HepG2 (cell line): ENCODE measurements at regions not wholly inside any gene's neighbourhood (a gene's known extent, or its start where the extent isn't known, plus 50 kb on each side); places are given as distances from the start of the nearest gene placed in this dataset.

Source experiments
- ATAC-seq: fragments of 200-7000 bp; cut with Tn5 transposase; 3 replicates; pipeline ENCODE4 v1.9.1; 2020; ENCODE audit warnings: mild to moderate bottlenecking, moderate library complexity
- BruUV-seq: library from RNA; stranded (reverse); fragments of 400-500 nt; replicated peaks from 2 replicates; lab custom pipeline; 2021; lab: Mats Ljungman, UMichigan
- CTCF ChIA-PET: fragments of 300-600 bp; formaldehyde crosslinking; extraction: SDS; loops from one replicate; lab custom pipeline; 2021; ENCODE audit warnings: low total read pairs, inconsistent platforms, low intra/inter-chr PET ratio; lab: Yijun Ruan, JAX
- POLR2A ChIA-PET: fragments of 350-600 bp; sonication (Branson Sonifier 250); formaldehyde crosslinking; loops from one replicate; lab custom pipeline; 2020; ENCODE audit warnings: antibody characterized with exemption, inconsistent platforms; lab: Yijun Ruan, JAX
- DNase-seq: peaks from one replicate; pipeline ENCODE4 v3.0.0-alpha.2; 2015; ENCODE audit warnings: low spot score
- FAIRE-seq: peaks from 3 replicates; lab custom pipeline; 2011; peaks lifted over from hg19 to GRCh38; lab: Jason Lieb, UNC
- H2AFZ ChIP-seq: one replicate; pipeline ENCODE4 v1.6.1; 2011; ENCODE audit warnings: low read length, inconsistent platforms
- H3K27ac ChIP-seq: fragments of 300-600 bp; 3 replicates; pipeline ENCODE4 v1.8.0; 2011; ENCODE audit warnings: mixed run types, mild to moderate bottlenecking, mixed read lengths, low read length, inconsistent platforms; ENCODE audit not compliant: insufficient read depth; ENCODE audit errors: extremely low read length
- H3K27me3 ChIP-seq, 2 experiments: fragments of 200-600 bp in 1 of 2; 2 replicates in 1 of 2; 3 replicates in 1 of 2; pipeline versions ENCODE4 v1.6.0 to v1.8.0; 2011; ENCODE audit warnings: low read length in 2 of 2, mild to moderate bottlenecking in 2 of 2, moderate library complexity in 2 of 2, inconsistent platforms in 1 of 2; ENCODE audit not compliant: insufficient read depth in 2 of 2, control insufficient read depth in 1 of 2
- H3K36me3 ChIP-seq, 2 experiments: fragments of 200-600 bp in 1 of 2; replicated peaks in 1 of 2; 2 replicates in 1 of 2; 3 replicates in 1 of 2; pipeline versions ENCODE4 v1.5.1 to v1.8.0; 2011; ENCODE audit warnings: low read length in 2 of 2, inconsistent platforms in 1 of 2; ENCODE audit not compliant: insufficient read depth in 2 of 2, control insufficient read depth in 1 of 2
- H3K4me1 ChIP-seq: 2 replicates; pipeline ENCODE4 v1.5.1; 2012; ENCODE audit warnings: low read length, inconsistent platforms; ENCODE audit not compliant: insufficient read depth
- H3K4me2 ChIP-seq: 2 replicates; pipeline ENCODE4 v1.6.0; 2011; ENCODE audit warnings: low read depth, low read length, inconsistent platforms
- H3K4me3 ChIP-seq, 3 experiments: fragments of 200-600 bp in 1 of 3; sonication (generic), shearing (Covaris generic) in 1 of 3; replicated peaks in 1 of 3; 2 replicates each; pipeline ENCODE4 v1.5.1; 2011 to 2016; ENCODE audit warnings: low read length in 3 of 3, inconsistent platforms in 2 of 3, low read depth in 2 of 3, mild to moderate bottlenecking in 2 of 3, control low read depth in 1 of 3, mixed read lengths in 1 of 3; ENCODE audit not compliant: insufficient read depth in 1 of 3
- H3K79me2 ChIP-seq: one replicate; pipeline ENCODE4 v1.6.1; 2011; ENCODE audit warnings: low read length, inconsistent platforms; ENCODE audit not compliant: insufficient read depth
- H3K9ac ChIP-seq: 2 replicates; pipeline ENCODE4 v1.6.0; 2011; ENCODE audit warnings: mild to moderate bottlenecking, low read depth, low read length, inconsistent platforms; ENCODE audit not compliant: insufficient read depth
- H3K9me3 ChIP-seq: 2 replicates; pipeline ENCODE4 v1.5.1; 2012; ENCODE audit warnings: mild to moderate bottlenecking, low read length
- H4K20me1 ChIP-seq: 2 replicates; pipeline ENCODE4 v1.6.0; 2011; ENCODE audit warnings: inconsistent platforms, mild to moderate bottlenecking, low read length, moderate library complexity; ENCODE audit not compliant: insufficient read depth
- ADNP ChIP-seq: sonication (generic); formaldehyde crosslinking; IDR thresholded peaks from 2 replicates; pipeline ENCODE4 v1.4.0; 2020; ENCODE audit warnings: missing genetic modification reagents
- FOXK2 ChIP-seq: fragments of 450-650 bp; IDR thresholded peaks from 2 replicates; pipeline ENCODE4 v1.6.1; 2016
- MAF1 ChIP-seq: sonication (generic); formaldehyde crosslinking; IDR thresholded peaks from 2 replicates; pipeline ENCODE4 v1.5.0; 2020; ENCODE audit warnings: missing genetic modification reagents, borderline replicate concordance
- MEIS2 ChIP-seq: sonication (generic); formaldehyde crosslinking; IDR thresholded peaks from 2 replicates; pipeline ENCODE4 v1.9.0; 2021; ENCODE audit warnings: mild to moderate bottlenecking, missing genetic modification reagents
- SAP130 ChIP-seq: IDR thresholded peaks from 2 replicates; pipeline ENCODE4 v1.6.1; 2016; ENCODE audit warnings: low read depth
- SMAD1 ChIP-seq: sonication (generic); formaldehyde crosslinking; IDR thresholded peaks from 2 replicates; pipeline ENCODE4 v1.4.0; 2020; ENCODE audit warnings: missing genetic modification reagents, low read depth, mild to moderate bottlenecking, borderline replicate concordance
- SNAPC2 ChIP-seq: sonication (generic); formaldehyde crosslinking; IDR thresholded peaks from 2 replicates; pipeline ENCODE4 v1.8.1; 2022; ENCODE audit warnings: mild to moderate bottlenecking, missing genetic modification reagents
- SPEN ChIP-seq: sonication (generic); formaldehyde crosslinking; IDR thresholded peaks from 2 replicates; pipeline ENCODE4 v1.5.1; 2020; ENCODE audit warnings: low read depth, mild to moderate bottlenecking, missing genetic modification reagents
- ZFP36L1 ChIP-seq: sonication (generic); formaldehyde crosslinking; IDR thresholded peaks from 2 replicates; pipeline ENCODE4 v1.8.0; 2022; ENCODE audit warnings: mild to moderate bottlenecking, missing genetic modification reagents, moderate library complexity
- ZNF17 ChIP-seq: sonication (generic); formaldehyde crosslinking; IDR thresholded peaks from 2 replicates; pipeline ENCODE4 v1.5.0; 2020; ENCODE audit warnings: mild to moderate bottlenecking, missing genetic modification reagents
- ZNF615 ChIP-seq: sonication (generic); formaldehyde crosslinking; IDR thresholded peaks from 2 replicates; pipeline ENCODE4 v1.5.0; 2020; ENCODE audit warnings: mild to moderate bottlenecking, missing genetic modification reagents, borderline replicate concordance
- ZNF75D ChIP-seq: sonication (generic); formaldehyde crosslinking; IDR thresholded peaks from 2 replicates; pipeline ENCODE4 v1.8.1; 2023; ENCODE audit warnings: missing genetic modification reagents, mild to moderate bottlenecking, borderline replicate concordance
- WGBS: methylation state at CpG from one replicate; pipeline ENCODE4 v1.1.6; 2017; ENCODE audit warnings: low lambda C conversion rate; 5-methylcytosine and 5-hydroxymethylcytosine counted together
- in situ Hi-C: cut with HindIII; loops from 2 replicates; pipeline ENCODE4 v1.10.0; 2017; ENCODE audit warnings: low pct_unique_long_range_greater_than_20kb; ENCODE audit not compliant: extremely low pct_ligation_motif_present
- intact Hi-C: fragments of 100-400 bp; cut with micrococcal nuclease; formaldehyde crosslinking; loops from one replicate; pipeline ENCODE4 v1.10.0; 2022; ENCODE audit not compliant: unreplicated experiment
- TF ChIP-seq, protein P1 (sequence below): IDR thresholded peaks from 2 replicates; pipeline ENCODE4 v1.6.1; 2016; ENCODE audit warnings: missing biosample characterization, missing genetic modification reagents, low read depth
- TF ChIP-seq, protein P2 (sequence below): sonication (generic); formaldehyde crosslinking; IDR thresholded peaks from 2 replicates; pipeline ENCODE4 v1.5.0; 2020; ENCODE audit warnings: missing genetic modification reagents, mild to moderate bottlenecking, borderline replicate concordance
- TF ChIP-seq, protein P3 (sequence below): sonication (generic); formaldehyde crosslinking; IDR thresholded peaks from 2 replicates; pipeline ENCODE4 v1.5.0; 2020; ENCODE audit warnings: mild to moderate bottlenecking, missing genetic modification reagents
- TF ChIP-seq, protein P4 (sequence below): sonication (generic); formaldehyde crosslinking; IDR thresholded peaks from 2 replicates; pipeline ENCODE4 v1.5.1; 2020; ENCODE audit warnings: mild to moderate bottlenecking, missing genetic modification reagents

- in situ Hi-C loops, result no loop called here
- no peak for ATAC-seq
- no peak for FAIRE-seq
- no peaks in the 10 kb centered on the region for H3K27me3 ChIP-seq
- POLR2A ChIA-PET, result no interaction called here
- no peak for DNase-seq
- WGBS, result 0% methylated on average over 2 of the region's 2 CpGs
- H3K79me2 ChIP-seq, result no peaks in the 10 kb centered on the region
- no peak overlapping the region for H3K27ac ChIP-seq
- H2AFZ ChIP-seq, result no peak overlapping the region
- no peak overlapping the region for H3K4me3 ChIP-seq
- TF ChIP-seq ZFP36L1 (CRISPR knock-in tag), result no peak
- TF ChIP-seq, protein P1, sequence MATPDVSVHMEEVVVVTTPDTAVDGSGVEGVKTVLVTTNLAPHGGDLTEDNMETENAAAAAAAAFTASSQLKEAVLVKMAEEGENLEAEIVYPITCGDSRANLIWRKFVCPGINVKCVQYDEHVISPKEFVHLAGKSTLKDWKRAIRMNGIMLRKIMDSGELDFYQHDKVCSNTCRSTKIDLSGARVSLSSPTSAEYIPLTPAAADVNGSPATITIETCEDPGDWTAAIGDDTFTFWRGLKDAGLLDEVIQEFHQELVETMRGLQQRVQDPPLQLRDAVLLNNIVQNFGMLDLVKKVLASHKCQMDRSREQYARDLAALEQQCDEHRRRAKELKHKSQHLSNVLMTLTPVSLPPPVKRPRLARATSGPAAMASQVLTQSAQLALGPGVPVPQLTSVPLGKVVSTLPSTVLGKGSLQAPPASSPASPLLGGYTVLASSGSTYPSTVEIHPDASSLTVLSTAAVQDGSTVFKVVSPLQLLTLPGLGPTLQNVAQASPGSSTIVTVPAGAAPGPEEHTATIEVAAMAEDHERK (CRISPR knock-in tag), result no peak
- no peak for TF ChIP-seq SNAPC2 (CRISPR knock-in tag)
- TF ChIP-seq, protein P2, sequence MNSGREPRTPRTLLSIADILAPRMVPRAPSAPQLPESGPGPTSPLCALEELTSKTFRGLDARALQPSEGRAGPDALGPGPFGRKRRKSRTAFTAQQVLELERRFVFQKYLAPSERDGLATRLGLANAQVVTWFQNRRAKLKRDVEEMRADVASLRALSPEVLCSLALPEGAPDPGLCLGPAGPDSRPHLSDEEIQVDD (CRISPR knock-in tag), result no peak
- TF ChIP-seq, protein P3, sequence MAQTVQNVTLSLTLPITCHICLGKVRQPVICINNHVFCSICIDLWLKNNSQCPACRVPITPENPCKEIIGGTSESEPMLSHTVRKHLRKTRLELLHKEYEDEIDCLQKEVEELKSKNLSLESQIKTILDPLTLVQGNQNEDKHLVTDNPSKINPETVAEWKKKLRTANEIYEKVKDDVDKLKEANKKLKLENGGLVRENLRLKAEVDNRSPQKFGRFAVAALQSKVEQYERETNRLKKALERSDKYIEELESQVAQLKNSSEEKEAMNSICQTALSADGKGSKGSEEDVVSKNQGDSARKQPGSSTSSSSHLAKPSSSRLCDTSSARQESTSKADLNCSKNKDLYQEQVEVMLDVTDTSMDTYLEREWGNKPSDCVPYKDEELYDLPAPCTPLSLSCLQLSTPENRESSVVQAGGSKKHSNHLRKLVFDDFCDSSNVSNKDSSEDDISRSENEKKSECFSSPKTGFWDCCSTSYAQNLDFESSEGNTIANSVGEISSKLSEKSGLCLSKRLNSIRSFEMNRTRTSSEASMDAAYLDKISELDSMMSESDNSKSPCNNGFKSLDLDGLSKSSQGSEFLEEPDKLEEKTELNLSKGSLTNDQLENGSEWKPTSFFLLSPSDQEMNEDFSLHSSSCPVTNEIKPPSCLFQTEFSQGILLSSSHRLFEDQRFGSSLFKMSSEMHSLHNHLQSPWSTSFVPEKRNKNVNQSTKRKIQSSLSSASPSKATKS (CRISPR knock-in tag), result no peak
- TF ChIP-seq ZNF615 (CRISPR knock-in tag), result no peak
- TF ChIP-seq, protein P4, sequence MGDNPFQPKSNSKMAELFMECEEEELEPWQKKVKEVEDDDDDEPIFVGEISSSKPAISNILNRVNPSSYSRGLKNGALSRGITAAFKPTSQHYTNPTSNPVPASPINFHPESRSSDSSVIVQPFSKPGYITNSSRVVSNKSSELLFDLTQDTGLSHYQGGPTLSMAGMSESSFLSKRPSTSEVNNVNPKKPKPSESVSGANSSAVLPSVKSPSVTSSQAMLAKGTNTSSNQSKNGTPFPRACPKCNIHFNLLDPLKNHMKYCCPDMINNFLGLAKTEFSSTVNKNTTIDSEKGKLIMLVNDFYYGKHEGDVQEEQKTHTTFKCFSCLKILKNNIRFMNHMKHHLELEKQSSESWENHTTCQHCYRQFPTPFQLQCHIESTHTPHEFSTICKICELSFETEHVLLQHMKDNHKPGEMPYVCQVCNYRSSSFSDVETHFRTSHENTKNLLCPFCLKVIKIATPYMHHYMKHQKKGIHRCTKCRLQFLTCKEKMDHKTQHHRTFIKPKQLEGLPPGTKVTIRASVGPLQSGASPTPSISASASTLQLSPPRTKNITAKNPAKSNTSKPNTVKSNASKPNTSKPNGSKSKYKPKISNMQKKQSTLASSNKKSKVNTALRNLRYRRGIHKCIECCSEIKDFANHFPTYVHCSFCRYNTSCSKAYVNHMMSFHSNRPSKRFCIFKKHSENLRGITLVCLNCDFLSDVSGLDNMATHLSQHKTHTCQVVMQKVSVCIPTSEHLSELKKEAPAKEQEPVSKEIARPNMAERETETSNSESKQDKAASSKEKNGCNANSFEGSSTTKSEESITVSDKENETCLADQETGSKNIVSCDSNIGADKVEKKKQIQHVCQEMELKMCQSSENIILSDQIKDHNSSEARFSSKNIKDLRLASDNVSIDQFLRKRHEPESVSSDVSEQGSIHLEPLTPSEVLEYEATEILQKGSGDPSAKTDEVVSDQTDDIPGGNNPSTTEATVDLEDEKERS (CRISPR knock-in tag), result no peak
- TF ChIP-seq ZNF17, result no peak
- no peak for TF ChIP-seq SMAD1
- no peak for TF ChIP-seq MEIS2 (CRISPR knock-in tag)
- TF ChIP-seq FOXK2, result no peak
- TF ChIP-seq SPEN (CRISPR knock-in tag), result no peak
- no peak for TF ChIP-seq MAF1
- no peak for TF ChIP-seq ZNF75D (CRISPR knock-in tag)
- no peak for TF ChIP-seq SAP130 (CRISPR knock-in tag)
- no peak for TF ChIP-seq ADNP (CRISPR knock-in tag)
- TF ChIP-seq, all 625 proteins: peak for 0
- intact Hi-C loops, result no loop called here
- no peak overlapping the region for H3K4me2 ChIP-seq
- H3K36me3 ChIP-seq, result no peaks in the 10 kb centered on the region
- H3K9me3 ChIP-seq, result no peaks in the 10 kb centered on the region
- CTCF ChIA-PET, result no interaction called here
- no peaks in the 10 kb centered on the region for H4K20me1 ChIP-seq
- no peak overlapping the region for H3K9ac ChIP-seq
- BruUV-seq, result no TSS peak
- H3K4me1 ChIP-seq, result peaks cover under 1% of the 10 kb centered on the region; the same call in 1 of the 2 replicates
These were observed 261.9 kb upstream of the NREP start for GRCh38 chr5:112018846-112019245.
